Natural killer cell (primary cell): ENCODE measurements at regions not wholly inside any gene's neighbourhood (a gene's known extent, or its start where the extent isn't known, plus 50 kb on each side); places are given as distances from the start of the nearest gene placed in this dataset.
A peak's percentile ranks its signal among the peaks of the same experiment; 100 is the strongest.

ENCODE experiments used
- ATAC-seq, 3 donors: fragments of 150-1000 bp in 2 of 3; fragments of 200-7000 bp in 1 of 3; cut with Tn5 transposase; 1 replicate in 1 of 3; 2 replicates in 2 of 3; pipeline ENCODE4 v1.10.0; 2021; ENCODE audit warnings: mild to moderate bottlenecking in 2 of 3, moderate library complexity in 2 of 3
- DNase-seq, 2 donors: peaks; one replicate each; pipeline versions ENCODE4 v3.0.0 to v3.0.0-alpha.2; 2013 to 2021; ENCODE audit warnings: mixed read lengths in 1 of 2
- H3K27ac ChIP-seq: one replicate; pipeline ENCODE4 v1.5.1; 2013; ENCODE audit warnings: mild to moderate bottlenecking, low read length
- H3K27me3 ChIP-seq: one replicate; pipeline ENCODE4 v1.6.1; 2013; ENCODE audit warnings: low read length; ENCODE audit not compliant: control insufficient read depth, insufficient read depth
- H3K36me3 ChIP-seq: one replicate; pipeline ENCODE4 v1.6.1; 2013; ENCODE audit warnings: low read length; ENCODE audit not compliant: control insufficient read depth, insufficient read depth
- H3K4me1 ChIP-seq: one replicate; pipeline ENCODE4 v1.6.1; 2013; ENCODE audit warnings: low read length; ENCODE audit not compliant: control insufficient read depth, insufficient read depth
- H3K4me3 ChIP-seq: one replicate; pipeline ENCODE4 v1.5.1; 2013; ENCODE audit warnings: low read length
- H3K9me3 ChIP-seq: one replicate; pipeline ENCODE4 v1.6.1; 2013; ENCODE audit warnings: low read length; ENCODE audit not compliant: control insufficient read depth, insufficient read depth
- H3K27ac Mint-ChIP-seq, 2 donors: one replicate each; pipeline ENCODE4 v1.8.0; 2022; ENCODE audit warnings: mild to moderate bottlenecking in 2 of 2, mixed read lengths in 2 of 2, moderate library complexity in 1 of 2
- H3K27me3 Mint-ChIP-seq, 2 donors: one replicate each; pipeline ENCODE4 v1.8.0; 2022; ENCODE audit warnings: low read depth in 2 of 2, mixed read lengths in 2 of 2
- H3K36me3 Mint-ChIP-seq: one replicate; pipeline ENCODE4 v1.8.0; 2022; ENCODE audit warnings: mixed read lengths
- H3K4me1 Mint-ChIP-seq, 2 donors: one replicate each; pipeline ENCODE4 v1.8.0; 2022; ENCODE audit warnings: mixed read lengths in 2 of 2
- H3K4me3 Mint-ChIP-seq: one replicate; pipeline ENCODE4 v1.8.0; 2022; ENCODE audit warnings: mild to moderate bottlenecking, moderate library complexity, mixed read lengths
- H3K9me3 Mint-ChIP-seq, 2 donors: one replicate each; pipeline ENCODE4 v1.8.0; 2022; ENCODE audit warnings: mixed read lengths in 2 of 2
- CTCF ChIP-seq: fragments of 200-600 bp; IDR thresholded peaks from one replicate; pipeline ENCODE4 v1.8.0; 2022; ENCODE audit warnings: antibody characterized with exemption
- WGBS: methylation state at CpG from one replicate; pipeline ENCODE4 v1.1.7; 2013; ENCODE audit warnings: missing lambda C conversion rate; ENCODE audit not compliant: insufficient coverage; 5-methylcytosine and 5-hydroxymethylcytosine counted together
- intact Hi-C: fragments of 100-400 bp; cut with micrococcal nuclease; formaldehyde crosslinking; loops from one replicate; pipeline ENCODE4 v1.14.2; 2022

GRCh38 chr13:70923863-70924752 is 815.9 kb upstream of the KLHL1 start:
- ATAC-seq, result peak in 1 of 3 donors; percentile 17
- TF ChIP-seq CTCF, result no peak
- intact Hi-C loops, result no loop called here
- H3K4me3 Mint-ChIP-seq, result no peak overlapping the region
- peaks cover 9% of the 10 kb centered on the region for H3K9me3 ChIP-seq
- 85% methylated on average over 38 of the region's 38 CpGs for WGBS
- H3K36me3 ChIP-seq, result no peaks in the 10 kb centered on the region
- H3K4me1 ChIP-seq, result no peaks in the 10 kb centered on the region
- H3K9me3 Mint-ChIP-seq, result peaks cover 4 to 11% of the 10 kb centered on the region in 2 donors
- no peak overlapping the region for H3K4me3 ChIP-seq
- H3K36me3 Mint-ChIP-seq, result no peaks in the 10 kb centered on the region
- H3K27me3 Mint-ChIP-seq, result no peaks in the 10 kb centered on the region
- DNase-seq, result no peak
- no peaks in the 10 kb centered on the region for H3K4me1 Mint-ChIP-seq
- no peak overlapping the region for H3K27ac ChIP-seq
- H3K27ac Mint-ChIP-seq, result no peak overlapping the region
- no peaks in the 10 kb centered on the region for H3K27me3 ChIP-seq

- H3K27ac Mint-ChIP-seq, result no peak overlapping the region
- H3K9me3 Mint-ChIP-seq, result peaks cover 7 to 11% of the 10 kb centered on the region in 2 donors
- Histone ChIP-seq H3K27me3 (no peaks in the 10 kb centered on the region), H3K9me3 (no peaks in the 10 kb centered on the region), H3K4me3 (no peak overlapping the region), H3K36me3 (no peaks in the 10 kb centered on the region), H3K27ac (no peak overlapping the region), H3K4me1 (no peaks in the 10 kb centered on the region)
- no peak for TF ChIP-seq CTCF
- no peak for DNase-seq
- no peaks in the 10 kb centered on the region for H3K36me3 Mint-ChIP-seq
- WGBS, result no CpG with 5 or more reads among the region's 1 CpG
- intact Hi-C loops, result no loop called here
- no peak overlapping the region for H3K4me3 Mint-ChIP-seq
- no peaks in the 10 kb centered on the region for H3K4me1 Mint-ChIP-seq
- no peaks in the 10 kb centered on the region for H3K27me3 Mint-ChIP-seq
- ATAC-seq, result no peak
Measured at GRCh38 chr13:70911286-70911685, 803.0 kb upstream of the KLHL1 start.

- no peaks in the 10 kb centered on the region for H3K27me3 ChIP-seq
- intact Hi-C loops, result no loop called here
- no peak overlapping the region for H3K27ac Mint-ChIP-seq
- H3K36me3 ChIP-seq, result no peaks in the 10 kb centered on the region
- no peaks in the 10 kb centered on the region for H3K4me1 ChIP-seq
- no peak overlapping the region for H3K4me3 Mint-ChIP-seq
- no peaks in the 10 kb centered on the region for H3K36me3 Mint-ChIP-seq
- TF ChIP-seq CTCF, result no peak
- ATAC-seq, result no peak
- no peaks in the 10 kb centered on the region for H3K4me1 Mint-ChIP-seq
- 94% methylated on average over 3 of the region's 3 CpGs for WGBS
- no peak overlapping the region for H3K27ac ChIP-seq
- DNase-seq, result no peak
- H3K9me3 ChIP-seq, result no peaks in the 10 kb centered on the region
- no peak overlapping the region for H3K4me3 ChIP-seq
- peaks cover 6 to 15% of the 10 kb centered on the region in 2 donors for H3K9me3 Mint-ChIP-seq
- no peaks in the 10 kb centered on the region for H3K27me3 Mint-ChIP-seq
Measured at GRCh38 chr13:70908795-70909194, 800.5 kb upstream of the KLHL1 start.

- 0% methylated on average over 1 of the region's 2 CpGs for WGBS
- no peak overlapping the region for H3K4me3 ChIP-seq
- H3K27ac ChIP-seq, result no peak overlapping the region
- no peaks in the 10 kb centered on the region for H3K4me1 ChIP-seq
- DNase-seq (no peak), ATAC-seq (no peak)
- H3K4me1 Mint-ChIP-seq, result no peaks in the 10 kb centered on the region
- peaks cover 7 to 12% of the 10 kb centered on the region in 2 donors for H3K9me3 Mint-ChIP-seq
- no peaks in the 10 kb centered on the region for H3K27me3 Mint-ChIP-seq
- H3K9me3 ChIP-seq, result no peaks in the 10 kb centered on the region
- intact Hi-C loops, result no loop called here
- no peaks in the 10 kb centered on the region for H3K36me3 Mint-ChIP-seq
- no peaks in the 10 kb centered on the region for H3K36me3 ChIP-seq
- H3K4me3 Mint-ChIP-seq, result no peak overlapping the region
- no peak overlapping the region for H3K27ac Mint-ChIP-seq
- no peak for TF ChIP-seq CTCF
- H3K27me3 ChIP-seq, result no peaks in the 10 kb centered on the region
Measured at GRCh38 chr13:70905035-70905434, 796.8 kb upstream of the KLHL1 start.
